GM20000 (cell line): ENCODE measurements at regions not wholly inside any gene's neighbourhood (a gene's known extent, or its start where the extent isn't known, plus 50 kb on each side); places are given as distances from the start of the nearest gene placed in this dataset.
"Not testable (repeated sequence)": the region's sequence is repeated elsewhere in the genome, so short reads cannot be mapped to it uniquely, and the experiment has no call there.

ENCODE experiments used
- DNase-seq: peaks from one replicate; pipeline ENCODE4 v3.0.0; 2012; ENCODE audit warnings: low spot score
- TF ChIP-seq, protein P1 (sequence below): IDR thresholded peaks from 2 replicates; pipeline ENCODE4 v1.5.1; 2012; ENCODE audit warnings: mild to moderate bottlenecking, control low read depth; ENCODE audit errors: extremely low read depth, missing control alignments

DNA sequence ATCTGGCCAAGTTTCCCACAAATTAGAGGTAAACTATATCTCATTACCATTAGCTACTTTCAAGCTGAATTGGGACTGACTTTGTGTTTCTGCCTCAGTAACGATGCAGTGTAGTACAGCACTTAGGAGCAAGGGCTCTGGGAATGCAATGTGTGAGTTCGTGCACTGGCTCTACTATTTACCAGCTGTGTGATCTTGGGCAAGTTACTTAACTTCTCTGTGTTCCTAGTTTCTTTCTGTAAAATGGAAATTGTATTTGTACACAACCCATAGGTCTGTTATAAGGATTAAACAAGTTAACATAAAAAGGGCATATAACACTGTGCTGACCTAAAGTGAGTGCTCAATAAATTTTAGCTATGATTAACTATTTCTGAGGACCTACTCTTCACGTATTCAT, 65.0 kb upstream of the CSF1 start:
- TF ChIP-seq, protein P1, sequence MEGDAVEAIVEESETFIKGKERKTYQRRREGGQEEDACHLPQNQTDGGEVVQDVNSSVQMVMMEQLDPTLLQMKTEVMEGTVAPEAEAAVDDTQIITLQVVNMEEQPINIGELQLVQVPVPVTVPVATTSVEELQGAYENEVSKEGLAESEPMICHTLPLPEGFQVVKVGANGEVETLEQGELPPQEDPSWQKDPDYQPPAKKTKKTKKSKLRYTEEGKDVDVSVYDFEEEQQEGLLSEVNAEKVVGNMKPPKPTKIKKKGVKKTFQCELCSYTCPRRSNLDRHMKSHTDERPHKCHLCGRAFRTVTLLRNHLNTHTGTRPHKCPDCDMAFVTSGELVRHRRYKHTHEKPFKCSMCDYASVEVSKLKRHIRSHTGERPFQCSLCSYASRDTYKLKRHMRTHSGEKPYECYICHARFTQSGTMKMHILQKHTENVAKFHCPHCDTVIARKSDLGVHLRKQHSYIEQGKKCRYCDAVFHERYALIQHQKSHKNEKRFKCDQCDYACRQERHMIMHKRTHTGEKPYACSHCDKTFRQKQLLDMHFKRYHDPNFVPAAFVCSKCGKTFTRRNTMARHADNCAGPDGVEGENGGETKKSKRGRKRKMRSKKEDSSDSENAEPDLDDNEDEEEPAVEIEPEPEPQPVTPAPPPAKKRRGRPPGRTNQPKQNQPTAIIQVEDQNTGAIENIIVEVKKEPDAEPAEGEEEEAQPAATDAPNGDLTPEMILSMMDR = no peak
- DNase-seq = no peak

DNA sequence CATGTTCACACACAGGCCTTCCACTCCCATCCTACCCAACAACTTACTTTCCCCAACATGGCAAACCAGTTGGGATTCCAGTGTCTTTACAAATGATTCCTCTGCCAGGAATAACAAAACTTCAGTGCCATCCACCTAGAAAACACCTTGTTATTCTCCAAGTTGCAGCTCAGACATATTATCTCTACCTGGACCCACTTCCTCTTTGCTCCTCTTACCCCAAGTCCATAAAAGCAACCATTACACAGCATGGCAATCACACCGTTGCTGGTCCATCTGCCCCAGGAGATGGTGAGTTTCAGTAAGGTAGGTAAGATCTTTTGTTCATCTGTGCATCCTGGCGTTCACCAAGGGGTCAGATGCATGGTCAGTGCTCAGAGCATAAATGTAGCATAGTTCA, 66.0 kb upstream of the CSF1 start:
- DNase-seq = no peak
- TF ChIP-seq, protein P1 = no peak

DNA sequence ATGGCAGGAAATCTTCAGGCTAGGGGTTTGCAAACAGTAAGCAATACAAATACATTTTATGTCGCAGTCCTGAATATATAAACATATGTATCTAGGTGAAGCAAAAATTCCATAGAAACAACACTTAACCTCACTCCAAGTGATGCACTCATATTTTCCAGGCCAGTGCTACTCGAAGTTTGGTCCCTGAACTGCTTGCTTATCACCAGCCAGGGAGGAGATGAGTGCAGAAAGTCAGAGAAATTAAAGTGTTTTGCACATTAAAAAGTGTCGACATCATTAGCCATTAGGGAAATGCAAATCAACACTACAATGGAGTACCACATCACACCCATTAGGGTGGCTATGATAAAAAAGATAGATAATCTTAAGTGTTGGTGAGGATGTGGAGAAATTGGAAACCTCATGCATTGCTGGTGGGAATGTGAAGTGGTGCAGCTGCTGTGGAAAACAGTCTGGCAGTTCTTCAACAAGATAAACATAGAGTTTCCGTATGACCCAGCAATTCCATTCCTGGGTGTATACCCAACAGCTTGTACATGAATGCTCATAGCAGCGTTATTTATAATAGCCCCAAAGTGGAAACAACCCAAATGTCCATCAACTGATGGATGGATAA, 70.5 kb upstream of the CSF1 start:
- no peak for DNase-seq
- TF ChIP-seq, protein P1 = no peak

DNA sequence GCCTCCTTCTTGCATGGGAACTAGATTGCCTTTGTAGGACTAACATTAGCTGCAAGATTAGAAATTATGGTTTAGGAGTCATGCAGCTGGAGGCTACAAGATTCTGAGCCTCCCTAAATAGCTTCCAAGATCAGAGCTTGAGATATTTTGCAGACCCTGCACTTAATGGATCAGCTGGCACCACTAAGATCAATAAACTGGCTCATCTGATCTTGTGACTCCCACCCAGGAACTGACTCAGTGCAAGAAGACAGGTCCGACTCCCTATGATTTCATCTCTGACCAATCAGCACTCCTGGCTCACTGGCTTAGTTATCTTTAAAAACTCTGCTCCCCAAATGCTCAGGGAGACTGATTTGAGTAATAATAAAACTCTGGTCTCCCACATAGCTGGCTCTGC, 71.4 kb upstream of the CSF1 start:
- DNase-seq = not testable (repeated sequence)

DNA sequence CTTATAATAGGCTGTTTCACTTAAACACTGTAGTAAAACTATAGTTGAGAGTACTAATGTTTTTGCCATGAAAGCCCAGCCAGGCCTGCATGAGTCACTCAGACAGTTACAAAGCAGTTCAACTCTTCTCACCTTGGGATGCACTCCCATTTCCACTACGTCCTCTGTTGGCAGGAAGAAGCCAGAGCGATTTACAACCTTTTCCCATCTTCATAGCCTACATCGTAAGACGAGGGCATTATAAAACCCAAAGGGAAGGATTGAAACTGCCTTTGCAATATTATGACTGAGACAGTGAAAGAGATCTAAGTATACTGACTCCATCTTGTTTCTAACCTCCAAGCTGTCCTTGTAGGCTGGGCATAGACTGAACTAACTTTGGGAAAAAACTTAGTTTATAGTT, 71.8 kb upstream of the CSF1 start:
- no peak for DNase-seq
- TF ChIP-seq, protein P1 = no peak

DNA sequence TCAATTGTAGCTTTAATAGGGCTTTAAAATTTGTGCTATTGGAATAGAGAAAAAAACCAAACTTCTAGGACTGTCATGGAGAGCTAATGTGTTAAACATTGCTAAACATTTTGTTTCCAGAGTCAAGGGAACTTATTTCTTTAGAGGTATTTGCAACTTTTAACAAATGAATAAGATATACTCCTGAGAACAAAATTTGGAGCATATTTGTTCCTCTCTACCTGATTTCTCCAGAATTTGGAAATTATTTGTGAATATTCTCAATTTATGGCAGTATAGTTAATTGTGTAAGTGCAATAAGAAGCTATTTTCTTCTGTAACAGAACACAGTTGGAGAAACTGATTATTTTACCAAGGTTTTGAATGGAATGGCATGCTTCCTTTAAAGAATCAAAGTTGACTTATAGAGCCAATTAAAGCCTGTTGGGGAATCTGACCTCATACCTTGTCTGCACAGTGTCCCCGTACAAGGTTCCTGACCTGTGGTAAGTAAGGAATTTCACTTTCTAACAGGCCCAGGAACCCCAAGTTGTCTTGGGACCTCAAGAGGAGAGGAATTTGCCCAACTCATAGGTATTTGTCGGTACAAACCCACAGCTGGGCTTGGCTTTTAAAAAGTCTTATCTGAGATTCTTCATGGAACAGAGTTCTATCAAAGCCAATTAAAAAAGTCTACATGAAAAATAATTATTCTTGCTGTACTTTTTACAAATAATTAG, 72.6 kb upstream of the CSF1 start:
- no peak for DNase-seq
- TF ChIP-seq, protein P1 = no peak

DNA sequence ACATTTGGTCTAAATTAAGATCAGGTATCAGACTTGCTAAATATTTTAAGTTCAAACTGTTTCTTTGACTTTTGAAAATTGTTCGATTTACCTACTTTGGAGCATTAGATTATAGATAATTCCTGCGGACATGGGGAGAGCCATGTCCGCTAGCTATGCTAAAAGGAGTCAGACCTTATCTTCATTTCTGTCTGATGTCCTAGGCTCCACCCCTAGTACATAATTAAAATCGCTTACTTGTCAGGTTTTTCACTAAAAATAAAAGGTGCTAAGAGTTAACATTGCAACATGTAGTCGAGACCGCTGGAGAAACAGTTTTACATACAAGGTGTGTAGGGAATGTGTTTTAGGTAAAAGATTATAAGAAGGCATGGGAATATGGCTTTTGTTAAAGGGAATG, 71.9 kb upstream of the EPS8L3 start:
- not testable (repeated sequence) for DNase-seq

DNA sequence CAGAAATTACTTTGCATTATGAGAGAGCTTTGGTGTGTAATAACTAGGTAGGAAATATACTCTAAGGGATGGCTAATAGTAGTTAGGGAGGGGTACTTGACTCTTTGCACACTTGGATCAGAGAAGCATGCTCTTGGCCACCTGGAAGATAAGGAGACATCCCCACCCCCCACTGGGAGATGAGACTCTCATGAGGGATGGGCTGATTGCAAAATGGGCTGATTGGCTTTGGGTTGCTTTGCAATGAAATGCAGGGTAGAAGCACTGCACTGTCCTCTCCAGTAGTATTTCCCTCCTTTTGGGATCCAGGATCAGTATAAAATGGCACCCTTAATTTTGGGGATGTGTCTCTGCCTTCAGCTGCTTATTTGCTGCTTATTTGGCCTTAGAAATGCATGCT, 71.2 kb upstream of the EPS8L3 start:
- TF ChIP-seq, protein P1 = no peak
- no peak for DNase-seq
